OCI-LY7 (cell line): ENCODE measurements at regions not wholly inside any gene's neighbourhood (a gene's known extent, or its start where the extent isn't known, plus 50 kb on each side); places are given as distances from the start of the nearest gene placed in this dataset.

Experiments
- EZH2phosphoT487 ChIP-seq: fragments of 200-600 bp; sonication (generic); IDR thresholded peaks from 2 replicates; pipeline ENCODE4 v1.6.1; 2018; ENCODE audit warnings: low read depth, borderline replicate concordance, mild to moderate bottlenecking, mixed run types, antibody characterized with exemption, low read length, moderate library complexity, mixed read lengths
- TF ChIP-seq, protein P1 (sequence below): fragments of 200-600 bp; sonication (generic); conservative IDR thresholded peaks from 2 replicates; pipeline ENCODE4 v1.5.1; 2014; ENCODE audit warnings: mild to moderate bottlenecking, antibody characterized with exemption, low read length, moderate library complexity, mixed read lengths

DNA sequence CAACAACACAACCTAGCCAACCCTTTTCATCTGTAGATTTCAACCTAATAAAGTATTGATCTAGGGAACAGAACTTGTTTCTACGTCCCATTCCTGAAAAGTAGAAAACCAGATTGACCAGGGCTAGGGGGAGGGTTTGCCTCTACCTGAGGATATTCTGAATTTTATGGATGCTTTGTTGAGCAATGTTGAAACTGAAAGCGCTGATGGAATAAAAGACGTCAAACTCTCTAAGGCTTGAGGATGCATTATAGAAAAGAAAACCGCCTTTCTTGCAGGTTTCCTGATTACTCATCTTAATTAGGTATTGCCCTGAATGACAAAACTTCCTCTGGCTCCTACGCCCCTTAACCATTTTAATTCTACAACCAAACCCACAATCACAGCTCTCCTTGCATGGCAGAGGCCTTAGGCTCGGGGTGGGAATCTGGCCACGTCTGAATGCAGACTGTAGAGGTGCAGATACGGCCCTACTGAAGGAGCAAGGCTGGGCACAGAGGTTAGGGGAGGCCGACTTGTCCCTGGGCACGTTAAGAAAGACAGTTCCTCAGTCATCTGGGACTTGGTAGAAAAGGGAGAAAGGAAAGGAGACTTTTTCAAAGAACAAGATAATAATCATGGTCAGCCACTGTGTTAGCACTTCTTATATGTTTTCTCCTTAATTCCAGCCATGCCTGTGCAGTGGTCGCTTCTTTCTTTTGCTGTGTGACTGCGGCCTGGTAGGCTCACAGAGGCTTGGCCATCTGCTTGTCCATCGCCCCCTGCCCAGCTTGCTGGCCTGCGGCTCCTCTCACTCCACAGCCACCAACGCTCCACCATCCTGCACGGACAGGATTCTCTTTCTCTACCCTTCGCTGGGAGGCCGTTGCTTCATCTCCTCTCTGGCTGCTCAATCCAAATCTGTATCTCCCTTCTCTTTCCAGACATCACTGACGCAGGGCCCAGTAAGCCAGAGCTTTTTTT is 209.5 kb downstream of the VAPA start:
- TF ChIP-seq, protein P1, sequence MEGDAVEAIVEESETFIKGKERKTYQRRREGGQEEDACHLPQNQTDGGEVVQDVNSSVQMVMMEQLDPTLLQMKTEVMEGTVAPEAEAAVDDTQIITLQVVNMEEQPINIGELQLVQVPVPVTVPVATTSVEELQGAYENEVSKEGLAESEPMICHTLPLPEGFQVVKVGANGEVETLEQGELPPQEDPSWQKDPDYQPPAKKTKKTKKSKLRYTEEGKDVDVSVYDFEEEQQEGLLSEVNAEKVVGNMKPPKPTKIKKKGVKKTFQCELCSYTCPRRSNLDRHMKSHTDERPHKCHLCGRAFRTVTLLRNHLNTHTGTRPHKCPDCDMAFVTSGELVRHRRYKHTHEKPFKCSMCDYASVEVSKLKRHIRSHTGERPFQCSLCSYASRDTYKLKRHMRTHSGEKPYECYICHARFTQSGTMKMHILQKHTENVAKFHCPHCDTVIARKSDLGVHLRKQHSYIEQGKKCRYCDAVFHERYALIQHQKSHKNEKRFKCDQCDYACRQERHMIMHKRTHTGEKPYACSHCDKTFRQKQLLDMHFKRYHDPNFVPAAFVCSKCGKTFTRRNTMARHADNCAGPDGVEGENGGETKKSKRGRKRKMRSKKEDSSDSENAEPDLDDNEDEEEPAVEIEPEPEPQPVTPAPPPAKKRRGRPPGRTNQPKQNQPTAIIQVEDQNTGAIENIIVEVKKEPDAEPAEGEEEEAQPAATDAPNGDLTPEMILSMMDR = no peak
- no peak for TF ChIP-seq EZH2phosphoT487
